OCI-LY1 (cell line): ENCODE measurements at regions not wholly inside any gene's neighbourhood (a gene's known extent, or its start where the extent isn't known, plus 50 kb on each side); places are given as distances from the start of the nearest gene placed in this dataset.

ENCODE experiments used
- CTCF ChIP-seq: fragments of 200-600 bp; sonication (generic), shearing (Covaris generic); IDR thresholded peaks from 2 replicates; pipeline ENCODE4 v1.5.1; 2017; ENCODE audit warnings: mild to moderate bottlenecking, antibody characterized with exemption, low read length, moderate library complexity, mixed read lengths
- EZH2 ChIP-seq: fragments of 200-600 bp; sonication (generic), shearing (Covaris generic); IDR thresholded peaks from 2 replicates; pipeline ENCODE4 v1.8.0; 2017; ENCODE audit warnings: borderline replicate concordance, mixed run types, mild to moderate bottlenecking, antibody characterized with exemption, low read length, moderate library complexity, mixed read lengths

- TF ChIP-seq CTCF (no peak), EZH2 (no peak)
Measured at GRCh38 chr15:59866642-59867041, 137.5 kb upstream of the FOXB1 start.
